GM12878 (cell line): ENCODE measurements at regions not wholly inside any gene's neighbourhood (a gene's known extent, or its start where the extent isn't known, plus 50 kb on each side); places are given as distances from the start of the nearest gene placed in this dataset.

Source experiments
- EP300 ChIP-seq, 2 experiments: fragments of 150-350 bp in 1 of 2; IDR thresholded peaks; 2 replicates each; pipeline ENCODE4 v1.6.1; 2011 to 2012; ENCODE audit warnings: low read depth in 2 of 2, low read length in 2 of 2, borderline replicate concordance in 1 of 2, improper control_type of control experiment in 1 of 2, inconsistent platforms in 1 of 2; ENCODE audit not compliant: control insufficient read depth in 1 of 2
- NFYB ChIP-seq: IDR thresholded peaks from 2 replicates; pipeline ENCODE4 v1.6.1; 2011; ENCODE audit warnings: low read depth, mild to moderate bottlenecking, low read length, improper control_type of control experiment, moderate library complexity; ENCODE audit not compliant: insufficient read depth
- TCF3 ChIP-seq: IDR thresholded peaks from 2 replicates; pipeline ENCODE4 v1.6.1; 2012; ENCODE audit warnings: low read depth, mild to moderate bottlenecking, low read length, borderline replicate concordance; ENCODE audit not compliant: insufficient read depth

DNA sequence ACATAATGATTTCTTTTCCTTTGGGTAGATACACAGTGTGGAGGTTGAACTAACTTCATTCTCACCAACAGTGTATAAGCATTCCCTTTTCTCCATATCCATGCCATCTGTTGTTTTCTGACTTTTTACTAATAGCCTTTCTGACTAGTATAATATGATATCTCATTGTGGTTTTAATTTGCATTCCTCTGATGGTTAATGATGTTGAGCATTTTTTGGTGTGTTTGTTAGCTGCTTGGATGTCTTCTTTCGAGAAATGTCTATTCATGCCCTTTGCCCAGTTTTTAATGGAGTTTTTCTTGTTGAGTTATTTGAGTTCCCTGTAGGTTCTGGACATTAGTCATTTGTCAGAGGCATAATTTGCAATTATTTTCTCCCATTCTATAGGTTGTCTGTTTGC is 59.8 kb downstream of the MARCHF4 start:
- TF ChIP-seq NFYB (no peak), TCF3 (no peak), EP300 (IDR thresholded peaks at IDR 0.05; ENCODE audit: borderline replicate concordance in 1 of 2, control insufficient read depth in 1 of 2, low read depth in 2 of 2, low read length in 2 of 2) (no peak)
